ENCODE measurements at regions not wholly inside any gene's neighbourhood (a gene's known extent, or its start where the extent isn't known, plus 50 kb on each side); places are given as distances from the start of the nearest gene placed in this dataset.

DNA sequence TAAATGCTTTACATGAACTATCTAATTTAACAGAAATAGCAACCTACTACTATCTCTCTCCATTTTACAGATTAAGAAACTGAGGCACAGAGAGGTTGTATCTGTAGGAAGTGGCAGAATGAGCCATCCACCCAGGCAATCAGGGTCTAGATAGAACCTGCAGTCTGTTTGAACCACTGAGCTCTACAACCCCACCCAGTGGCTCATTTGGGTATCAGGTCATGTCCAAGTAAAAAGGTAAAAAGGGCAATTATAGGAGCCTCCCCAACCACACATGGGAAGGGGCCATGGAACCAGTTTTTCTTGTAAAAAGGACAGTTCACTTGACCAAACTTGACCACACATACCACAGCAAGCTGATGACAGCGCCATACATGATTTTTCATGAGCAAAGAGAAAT lies 92.9 kb upstream of the SGCG start:
- H3K79me2 ChIP-seq (ENCODE audit: insufficient read depth, low read length): no peaks in the 10 kb centered on the region
- intact Hi-C loops (cut with micrococcal nuclease): loop anchor here (5.0 kb wide), 1 partner anchor 286 kb away; no protein-coding TSS in a partner anchor
- no peak overlapping the region for H2AFZ ChIP-seq (ENCODE audit: low read depth, low read length, poor library complexity, severe bottlenecking)
- peak; percentile 91 for ATAC-seq
- no peaks in the 10 kb centered on the region for H3K27me3 ChIP-seq (ENCODE audit: insufficient read depth, low read length)
- TF ChIP-seq RAD21 (IDR thresholded peaks at IDR 0.05; ENCODE audit: low read depth) (0 out of 2 replicates have a peak, but pooled peaks have one; percentile 9), SIN3A (IDR thresholded peaks at IDR 0.05; ENCODE audit: low read depth) (no peak)
- TF ChIP-seq, protein P1, sequence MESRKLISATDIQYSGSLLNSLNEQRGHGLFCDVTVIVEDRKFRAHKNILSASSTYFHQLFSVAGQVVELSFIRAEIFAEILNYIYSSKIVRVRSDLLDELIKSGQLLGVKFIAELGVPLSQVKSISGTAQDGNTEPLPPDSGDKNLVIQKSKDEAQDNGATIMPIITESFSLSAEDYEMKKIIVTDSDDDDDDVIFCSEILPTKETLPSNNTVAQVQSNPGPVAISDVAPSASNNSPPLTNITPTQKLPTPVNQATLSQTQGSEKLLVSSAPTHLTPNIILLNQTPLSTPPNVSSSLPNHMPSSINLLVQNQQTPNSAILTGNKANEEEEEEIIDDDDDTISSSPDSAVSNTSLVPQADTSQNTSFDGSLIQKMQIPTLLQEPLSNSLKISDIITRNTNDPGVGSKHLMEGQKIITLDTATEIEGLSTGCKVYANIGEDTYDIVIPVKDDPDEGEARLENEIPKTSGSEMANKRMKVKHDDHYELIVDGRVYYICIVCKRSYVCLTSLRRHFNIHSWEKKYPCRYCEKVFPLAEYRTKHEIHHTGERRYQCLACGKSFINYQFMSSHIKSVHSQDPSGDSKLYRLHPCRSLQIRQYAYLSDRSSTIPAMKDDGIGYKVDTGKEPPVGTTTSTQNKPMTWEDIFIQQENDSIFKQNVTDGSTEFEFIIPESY (IDR thresholded peaks at IDR 0.05; ENCODE audit: extremely low read depth, insufficient replicate concordance, low read length): no peak
- TF ChIP-seq, protein P2, sequence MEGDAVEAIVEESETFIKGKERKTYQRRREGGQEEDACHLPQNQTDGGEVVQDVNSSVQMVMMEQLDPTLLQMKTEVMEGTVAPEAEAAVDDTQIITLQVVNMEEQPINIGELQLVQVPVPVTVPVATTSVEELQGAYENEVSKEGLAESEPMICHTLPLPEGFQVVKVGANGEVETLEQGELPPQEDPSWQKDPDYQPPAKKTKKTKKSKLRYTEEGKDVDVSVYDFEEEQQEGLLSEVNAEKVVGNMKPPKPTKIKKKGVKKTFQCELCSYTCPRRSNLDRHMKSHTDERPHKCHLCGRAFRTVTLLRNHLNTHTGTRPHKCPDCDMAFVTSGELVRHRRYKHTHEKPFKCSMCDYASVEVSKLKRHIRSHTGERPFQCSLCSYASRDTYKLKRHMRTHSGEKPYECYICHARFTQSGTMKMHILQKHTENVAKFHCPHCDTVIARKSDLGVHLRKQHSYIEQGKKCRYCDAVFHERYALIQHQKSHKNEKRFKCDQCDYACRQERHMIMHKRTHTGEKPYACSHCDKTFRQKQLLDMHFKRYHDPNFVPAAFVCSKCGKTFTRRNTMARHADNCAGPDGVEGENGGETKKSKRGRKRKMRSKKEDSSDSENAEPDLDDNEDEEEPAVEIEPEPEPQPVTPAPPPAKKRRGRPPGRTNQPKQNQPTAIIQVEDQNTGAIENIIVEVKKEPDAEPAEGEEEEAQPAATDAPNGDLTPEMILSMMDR (IDR thresholded peaks at IDR 0.05 in 2 of 3, conservative IDR thresholded peaks at IDR 0.05 in 1 of 3; ENCODE audit: borderline replicate concordance in 1 of 3, insufficient read depth in 1 of 3, low read depth in 2 of 3, low read length in 2 of 3): peak in 2 of 3 experiments; percentile 71 to 73; a peak in 4 of 6 replicates
- ChIA-PET CTCF (interaction anchor here (0.9 to 2.3 kb wide), 7 partner anchors 9 to 287 kb away, joined by 3 to 12 read pairs (median 5); no protein-coding TSS in a partner anchor), POLR2A (no interaction called here), RAD21 (ENCODE audit: low non-redundant PET in 1 of 2, low total read pairs in 2 of 2, uncharacterized antibody in 2 of 2, unreplicated experiment in 2 of 2) (interaction anchor here in 1 of 2 experiments (0.6 kb wide), 1 partner anchor 1071 kb away, joined by 5 read pairs; no protein-coding TSS in a partner anchor)
- no peak overlapping the region for H3K4me3 ChIP-seq (replicated peaks in 1 of 2; ENCODE audit: low read depth in 1 of 2, low read length in 2 of 2)
- no peaks in the 10 kb centered on the region for H3K36me3 ChIP-seq (ENCODE audit: control insufficient read depth in 1 of 2, insufficient read depth in 2 of 2, low read length in 2 of 2)
- no peaks in the 10 kb centered on the region for H3K9me3 ChIP-seq (ENCODE audit: control insufficient read depth in 1 of 2, insufficient read depth in 1 of 2, low read depth in 1 of 2, low read length in 2 of 2)
- H3K9me2 ChIP-seq (ENCODE audit: insufficient read depth): no peaks in the 10 kb centered on the region
- no peaks in the 10 kb centered on the region for H4K20me1 ChIP-seq (ENCODE audit: insufficient read depth)
- H3K4me1 ChIP-seq (ENCODE audit: control insufficient read depth in 1 of 2, insufficient read depth in 2 of 2, low read length in 2 of 2): no peaks in the 10 kb centered on the region
- no peak overlapping the region for H3K27ac ChIP-seq (ENCODE audit: low read depth, low read length)
- DNase-seq (ENCODE audit: low read depth, low spot score): peak; percentile 35
- no peak overlapping the region for H3K4me2 ChIP-seq (ENCODE audit: low read length)
- no TSS peak for BruUV-seq (replicated peaks)
- no peak overlapping the region for H3K9ac ChIP-seq (ENCODE audit: low read length)

All from HCT116 (cell line).